Endothelial cell (in vitro differentiated cells): ENCODE measurements at regions not wholly inside any gene's neighbourhood (a gene's known extent, or its start where the extent isn't known, plus 50 kb on each side); places are given as distances from the start of the nearest gene placed in this dataset.
"Not testable (repeated sequence)": the region's sequence is repeated elsewhere in the genome, so short reads cannot be mapped to it uniquely, and the experiment has no call there.

Experiments
- DNase-seq: peaks from one replicate; pipeline ENCODE4 v3.0.0; 2021; ENCODE audit warnings: low spot score
- H3K27ac Mint-ChIP-seq: one replicate; pipeline ENCODE4 v1.8.0; 2021; ENCODE audit warnings: mixed read lengths, inconsistent platforms; ENCODE audit not compliant: unreplicated experiment
- H3K27me3 Mint-ChIP-seq: one replicate; pipeline ENCODE4 v1.8.0; 2021; ENCODE audit warnings: mild to moderate bottlenecking, moderate library complexity, mixed read lengths, inconsistent platforms; ENCODE audit not compliant: unreplicated experiment
- H3K36me3 Mint-ChIP-seq: one replicate; pipeline ENCODE4 v1.8.0; 2021; ENCODE audit warnings: mild to moderate bottlenecking, low read depth, mixed read lengths, inconsistent platforms; ENCODE audit not compliant: unreplicated experiment
- H3K4me1 Mint-ChIP-seq: one replicate; pipeline ENCODE4 v1.8.0; 2021; ENCODE audit warnings: mild to moderate bottlenecking, mixed read lengths, inconsistent platforms; ENCODE audit not compliant: unreplicated experiment
- H3K4me3 Mint-ChIP-seq: one replicate; pipeline ENCODE4 v1.8.0; 2021; ENCODE audit warnings: mild to moderate bottlenecking, mixed read lengths, inconsistent platforms; ENCODE audit not compliant: unreplicated experiment
- H3K9me3 Mint-ChIP-seq: one replicate; pipeline ENCODE4 v1.8.0; 2021; ENCODE audit warnings: mixed read lengths, inconsistent platforms; ENCODE audit not compliant: unreplicated experiment
- CTCF ChIP-seq: fragments of 200-600 bp; sonication (generic); IDR thresholded peaks from one replicate; pipeline ENCODE4 v1.5.0; 2021; ENCODE audit warnings: antibody characterized with exemption; ENCODE audit not compliant: unreplicated experiment

- Mint-ChIP-seq H3K4me3 (no peak overlapping the region), H3K27ac (no peak overlapping the region)
Observed at GRCh38 chr4:64105903-64106302, 303.3 kb downstream of the TECRL start.

GRCh38 chr4:64095398-64095797, 313.9 kb downstream of the TECRL start:
- no peak for DNase-seq
- H3K27ac Mint-ChIP-seq = no peak overlapping the region
- no peak overlapping the region for H3K4me3 Mint-ChIP-seq
- H3K9me3 Mint-ChIP-seq = no peaks in the 10 kb centered on the region
- no peak for TF ChIP-seq CTCF
- no peaks in the 10 kb centered on the region for H3K27me3 Mint-ChIP-seq
- no peaks in the 10 kb centered on the region for H3K4me1 Mint-ChIP-seq
- no peaks in the 10 kb centered on the region for H3K36me3 Mint-ChIP-seq

More at GRCh38 chr4:64105903-64106302, 303.3 kb downstream of the TECRL start:
- Mint-ChIP-seq H3K9me3 (no peaks in the 10 kb centered on the region), H3K27me3 (no peaks in the 10 kb centered on the region), H3K36me3 (no peaks in the 10 kb centered on the region), H3K4me1 (no peaks in the 10 kb centered on the region)
- no peak for TF ChIP-seq CTCF
- DNase-seq = no peak

GRCh38 chr4:64079316-64079715, 329.9 kb downstream of the TECRL start:
- no peak for TF ChIP-seq CTCF
- H3K4me1 Mint-ChIP-seq = no peaks in the 10 kb centered on the region
- H3K27me3 Mint-ChIP-seq = no peaks in the 10 kb centered on the region

GRCh38 chr4:64068096-64068495, 341.2 kb downstream of the TECRL start:
- no peaks in the 10 kb centered on the region for H3K36me3 Mint-ChIP-seq
- H3K4me1 Mint-ChIP-seq = no peaks in the 10 kb centered on the region
- H3K27me3 Mint-ChIP-seq = no peaks in the 10 kb centered on the region
- H3K9me3 Mint-ChIP-seq = no peaks in the 10 kb centered on the region
- TF ChIP-seq CTCF = no peak
- H3K27ac Mint-ChIP-seq = no peak overlapping the region
- no peak for DNase-seq
- H3K4me3 Mint-ChIP-seq = no peak overlapping the region

More at GRCh38 chr4:64079316-64079715, 329.9 kb downstream of the TECRL start:
- H3K4me3 Mint-ChIP-seq = no peak overlapping the region
- H3K9me3 Mint-ChIP-seq = no peaks in the 10 kb centered on the region
- DNase-seq = no peak
- no peaks in the 10 kb centered on the region for H3K36me3 Mint-ChIP-seq
- H3K27ac Mint-ChIP-seq = no peak overlapping the region

GRCh38 chr4:64062991-64063390, 346.3 kb downstream of the TECRL start:
- Mint-ChIP-seq H3K9me3 (no peaks in the 10 kb centered on the region), H3K36me3 (no peaks in the 10 kb centered on the region), H3K27ac (no peak overlapping the region), H3K27me3 (no peaks in the 10 kb centered on the region), H3K4me1 (no peaks in the 10 kb centered on the region), H3K4me3 (no peak overlapping the region)
- no peak for DNase-seq
- TF ChIP-seq CTCF = no peak

GRCh38 chr4:64037033-64037432, 372.2 kb downstream of the TECRL start:
- not testable (repeated sequence) for H3K9me3 Mint-ChIP-seq

More at GRCh38 chr4:64037033-64037432, 372.2 kb downstream of the TECRL start:
- not testable (repeated sequence) for DNase-seq, H3K4me1 Mint-ChIP-seq, H3K27ac Mint-ChIP-seq, H3K4me3 Mint-ChIP-seq, H3K27me3 Mint-ChIP-seq, H3K36me3 Mint-ChIP-seq
